Stimulated activated CD4-positive, alpha-beta T cell treated with anti-CD3 and anti-CD28 coated beads, Interleukin-15, amount 100 ng/mL, for 24 hours (primary cell): ENCODE measurements at regions not wholly inside any gene's neighbourhood (a gene's known extent, or its start where the extent isn't known, plus 50 kb on each side); places are given as distances from the start of the nearest gene placed in this dataset.
"Not testable (repeated sequence)": the region's sequence is repeated elsewhere in the genome, so short reads cannot be mapped to it uniquely, and the experiment has no call there.

Experiments
- DNase-seq: peaks from one replicate; pipeline ENCODE4 v3.0.0-alpha.2; 2020

DNA sequence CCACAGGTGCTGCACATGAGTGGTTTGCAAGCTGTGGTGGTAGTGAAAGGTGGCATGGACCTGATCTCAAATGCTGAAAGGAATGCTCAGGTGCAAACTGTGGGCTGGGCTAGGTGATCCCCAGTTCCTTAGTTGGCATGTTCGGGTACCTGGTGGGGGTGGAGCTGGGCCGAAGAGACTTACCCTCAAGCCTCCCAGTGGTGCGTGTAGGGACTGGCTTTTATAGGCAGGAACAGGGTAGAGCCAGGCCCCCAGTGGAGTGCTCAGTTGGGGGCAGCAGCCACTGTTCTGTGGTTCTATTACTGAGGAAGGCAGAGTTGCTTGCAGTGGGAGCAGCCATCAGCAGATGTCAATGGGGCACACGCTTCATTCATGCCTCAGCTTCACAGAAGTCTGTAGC is 399.8 kb downstream of the HTR1B start:
- DNase-seq: no peak

DNA sequence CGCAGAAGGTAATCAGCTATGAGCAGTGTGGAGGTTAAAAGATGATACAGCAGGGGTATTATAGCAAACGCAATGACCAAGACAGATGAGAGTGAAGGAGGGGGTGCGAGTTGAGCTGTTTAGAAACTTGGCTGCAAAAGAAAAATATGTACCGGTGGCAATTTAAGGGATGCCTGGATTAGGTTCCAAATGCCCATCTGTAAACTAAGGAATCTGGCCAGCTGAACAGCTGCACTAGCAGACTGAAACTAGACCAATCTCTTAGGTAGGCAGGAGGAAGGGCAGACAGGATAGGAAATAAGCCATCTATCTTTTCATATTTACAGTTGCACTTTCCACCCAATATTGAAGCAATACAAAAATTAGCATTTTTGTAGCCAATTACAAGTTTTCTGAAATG is 407.6 kb downstream of the HTR1B start:
- no peak for DNase-seq

DNA sequence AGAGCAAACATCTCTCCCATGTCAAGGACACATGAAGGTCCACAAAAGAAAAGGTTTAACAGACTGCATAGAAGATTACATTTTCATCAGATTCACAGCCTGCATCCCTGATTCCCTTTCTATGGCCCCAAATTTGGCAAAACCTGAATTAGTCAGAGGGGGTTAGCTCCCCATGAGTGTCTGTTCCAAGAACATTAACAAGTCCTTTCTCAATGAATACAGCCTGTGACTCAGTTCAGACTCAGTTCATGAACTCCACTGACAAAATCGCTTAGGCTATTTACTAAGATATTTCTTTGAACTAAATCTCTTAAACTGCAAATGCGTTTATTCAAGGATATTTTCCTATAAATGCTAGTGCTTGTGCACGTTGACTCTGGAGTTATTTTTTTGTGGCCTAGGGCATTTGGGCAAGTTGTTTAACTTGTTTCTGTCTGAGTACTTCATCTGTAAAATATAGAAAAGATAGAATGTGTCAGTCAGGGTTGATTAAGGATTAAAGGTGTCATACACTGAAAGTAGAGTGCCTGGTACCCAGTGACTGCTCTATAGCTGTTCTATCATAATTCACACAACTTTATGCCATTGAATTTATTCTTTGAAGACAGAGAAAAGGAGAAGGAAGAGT is 422.6 kb downstream of the HTR1B start:
- no peak for DNase-seq

DNA sequence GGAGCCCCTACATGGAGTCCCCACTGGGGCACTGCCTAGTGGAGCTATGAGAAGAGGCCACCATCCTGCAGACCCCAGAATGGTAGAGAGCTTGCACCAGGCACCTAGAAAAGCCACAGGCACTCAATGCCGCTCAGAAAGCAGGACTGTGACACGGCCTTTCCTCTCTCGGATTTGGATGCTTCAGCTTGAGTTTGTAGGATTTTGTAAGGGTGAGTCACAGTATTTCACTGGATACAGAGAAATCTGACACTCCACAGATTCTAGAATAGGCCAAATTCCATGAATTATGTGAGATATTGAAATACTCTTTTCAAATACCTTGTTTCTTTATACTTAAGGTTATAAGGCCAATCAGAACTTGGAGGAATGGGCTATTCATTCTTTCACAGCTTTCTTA is 424.5 kb downstream of the HTR1B start:
- no peak for DNase-seq

DNA sequence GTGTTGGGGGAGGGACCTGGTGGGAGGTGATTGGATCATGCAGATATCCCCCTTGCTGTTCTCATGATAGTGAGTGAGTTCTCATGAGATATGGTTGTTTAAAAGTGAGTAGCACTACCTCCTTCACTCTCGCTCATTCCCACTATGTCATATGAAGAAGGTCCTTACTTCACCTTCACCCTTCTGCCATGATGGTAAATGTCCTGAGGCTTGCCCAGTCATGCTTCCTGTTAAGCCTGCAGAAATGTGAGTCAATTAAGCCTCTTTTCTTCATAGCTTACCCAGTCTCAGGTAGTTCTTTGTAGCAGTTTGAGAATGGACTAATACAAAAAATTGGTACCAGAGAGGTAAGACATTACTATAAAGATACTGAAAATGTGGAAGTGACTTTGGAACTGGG is 425.9 kb downstream of the HTR1B start:
- DNase-seq: no peak

DNA sequence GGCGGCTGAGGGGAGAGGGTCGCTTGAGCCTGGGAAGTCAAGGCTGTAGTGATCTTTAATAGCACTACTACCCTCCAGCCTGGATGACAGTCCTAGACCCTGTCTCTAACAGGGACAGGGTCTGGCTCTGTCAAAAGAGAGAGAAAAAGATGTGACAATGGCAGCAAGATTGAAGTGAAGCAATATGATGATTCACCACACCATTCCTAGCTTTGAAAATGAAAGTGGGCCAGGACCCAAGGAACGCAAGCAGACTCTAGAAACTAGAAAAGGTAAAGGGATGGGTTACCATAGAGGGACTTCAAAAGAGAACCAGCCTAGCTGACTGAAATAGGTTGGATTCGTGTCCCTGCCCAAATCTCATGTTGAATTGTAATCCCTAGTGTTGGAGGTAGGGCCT is 426.9 kb downstream of the HTR1B start:
- no peak for DNase-seq

DNA sequence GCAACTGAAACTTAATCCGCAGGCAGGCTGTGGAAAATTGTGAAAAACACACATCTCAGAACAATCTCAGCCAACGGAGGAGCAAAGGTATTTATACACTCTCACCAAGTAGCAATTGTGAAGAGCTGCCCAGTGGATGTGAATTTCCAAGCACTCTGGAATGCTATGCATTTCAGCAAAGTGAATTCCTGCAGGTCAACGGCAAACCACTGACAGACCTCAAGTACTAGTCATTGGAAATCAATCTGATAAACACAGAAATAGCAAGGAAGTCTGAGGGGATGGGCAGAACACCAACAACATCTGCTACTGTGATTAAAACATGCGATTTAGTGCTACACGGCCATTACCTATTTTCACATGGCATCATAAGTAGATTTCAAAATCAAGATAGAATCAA is 429.1 kb downstream of the HTR1B start:
- DNase-seq: no peak

DNA sequence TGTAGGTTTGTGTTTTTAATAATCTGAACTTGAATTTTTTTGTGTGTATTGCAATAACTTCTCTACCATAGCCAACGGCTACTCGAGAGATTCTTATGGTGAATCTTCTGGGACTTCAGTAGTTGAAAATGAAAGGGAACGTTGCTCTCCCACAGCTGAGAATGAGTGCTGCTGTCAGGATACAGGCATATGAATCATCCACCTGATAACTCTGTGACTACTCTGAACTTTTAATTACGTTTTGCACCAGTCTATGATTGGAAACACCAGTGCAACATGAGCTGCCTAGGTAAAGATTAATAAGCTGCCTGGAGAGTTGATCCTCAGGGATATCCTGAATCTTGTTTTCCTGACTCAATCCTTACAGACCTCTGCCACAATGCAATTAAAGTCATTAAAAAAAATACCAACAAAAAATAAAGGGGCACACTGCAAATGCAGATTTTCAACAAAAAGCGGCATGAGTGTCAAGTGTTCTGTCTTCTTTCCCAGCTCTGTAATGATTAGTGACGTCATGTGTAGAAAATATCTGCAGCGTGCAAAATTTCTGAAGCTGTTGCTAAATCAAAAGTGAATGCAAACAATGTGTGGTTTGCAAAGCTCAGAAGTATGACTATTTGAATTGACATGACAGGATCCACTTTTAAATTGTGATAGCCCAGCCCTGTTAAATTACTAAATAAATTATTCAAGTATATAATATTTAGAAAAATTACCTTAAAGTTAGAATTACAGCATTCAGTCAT is 432.2 kb downstream of the HTR1B start:
- no peak for DNase-seq

DNA sequence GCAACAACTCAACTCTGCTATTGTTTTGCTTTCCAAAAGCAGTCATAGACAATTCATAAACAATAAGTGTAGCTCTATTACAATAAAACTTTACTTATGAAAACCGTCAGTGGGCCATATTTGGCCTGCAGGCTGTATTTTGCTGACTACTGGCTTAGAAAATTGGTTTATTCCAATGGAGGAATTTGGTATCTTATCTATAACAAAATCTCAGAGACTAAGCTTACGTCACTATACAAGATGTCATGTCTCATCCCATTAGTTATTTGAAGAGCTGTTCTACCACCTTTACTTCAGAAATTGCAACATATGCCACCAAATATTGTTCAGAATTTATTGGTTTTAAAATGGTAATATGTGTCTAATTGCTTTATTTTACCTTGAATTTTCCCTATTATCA is 436.9 kb downstream of the HTR1B start:
- no peak for DNase-seq

DNA sequence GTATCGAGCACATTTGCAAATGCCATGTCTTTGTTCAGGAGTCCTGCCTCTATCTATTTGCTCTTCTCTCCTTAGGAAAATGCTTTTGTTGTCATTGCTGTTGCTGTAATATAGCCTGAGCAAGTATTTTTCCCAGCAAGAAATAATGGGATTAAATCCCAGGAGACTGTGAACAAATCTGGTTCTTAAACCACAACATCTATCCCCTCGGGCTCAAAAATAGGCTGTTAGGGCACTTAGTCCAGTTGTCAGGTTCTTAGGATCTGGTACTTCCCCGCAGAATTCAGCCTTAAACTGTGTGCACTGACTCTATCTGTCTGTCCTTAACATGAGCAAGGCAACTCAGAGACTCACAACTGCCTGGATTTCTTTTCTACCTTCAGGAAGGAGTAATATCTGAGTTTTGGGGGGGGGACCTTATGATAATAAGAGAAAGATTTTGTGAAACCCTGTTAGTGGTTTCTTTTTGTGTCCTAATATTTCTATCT is 437.5 kb downstream of the HTR1B start:
- DNase-seq: no peak

DNA sequence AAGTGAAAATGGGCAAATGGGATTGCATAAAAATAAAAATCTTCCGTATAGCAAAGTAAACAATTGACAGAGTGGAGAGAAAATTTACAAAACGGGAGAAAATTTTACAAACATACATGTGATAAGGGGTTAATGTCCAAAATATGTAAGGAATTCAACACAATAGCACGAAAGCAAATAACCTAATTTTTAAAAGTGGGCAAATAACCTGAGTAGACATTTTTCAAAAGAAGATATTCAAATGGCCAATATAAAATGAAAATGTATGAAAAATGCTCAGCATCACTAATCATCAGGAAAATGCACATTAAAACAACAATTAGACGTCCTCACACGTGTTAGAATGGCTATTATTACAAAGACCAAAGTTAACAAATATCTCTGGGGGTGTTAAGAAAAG is 441.5 kb downstream of the HTR1B start:
- DNase-seq: no peak

DNA sequence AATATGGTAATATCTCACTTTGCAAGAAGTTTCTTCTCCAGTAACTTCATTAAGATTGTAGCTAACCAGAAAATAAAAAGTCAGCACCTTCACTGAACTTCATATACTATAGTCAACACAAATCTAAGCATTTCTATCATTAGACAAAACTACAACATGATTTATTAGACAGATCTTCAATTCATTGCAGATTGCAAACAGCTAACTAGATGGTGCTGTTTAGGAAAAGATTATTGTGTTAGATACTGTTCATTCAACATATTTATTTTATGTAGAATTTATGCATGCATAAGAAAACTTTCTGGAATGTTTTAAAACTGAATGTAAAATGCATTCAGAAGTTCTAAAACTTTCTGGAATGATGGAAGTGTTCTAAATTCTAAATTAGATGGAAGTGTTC is 442.1 kb downstream of the HTR1B start:
- no peak for DNase-seq

DNA sequence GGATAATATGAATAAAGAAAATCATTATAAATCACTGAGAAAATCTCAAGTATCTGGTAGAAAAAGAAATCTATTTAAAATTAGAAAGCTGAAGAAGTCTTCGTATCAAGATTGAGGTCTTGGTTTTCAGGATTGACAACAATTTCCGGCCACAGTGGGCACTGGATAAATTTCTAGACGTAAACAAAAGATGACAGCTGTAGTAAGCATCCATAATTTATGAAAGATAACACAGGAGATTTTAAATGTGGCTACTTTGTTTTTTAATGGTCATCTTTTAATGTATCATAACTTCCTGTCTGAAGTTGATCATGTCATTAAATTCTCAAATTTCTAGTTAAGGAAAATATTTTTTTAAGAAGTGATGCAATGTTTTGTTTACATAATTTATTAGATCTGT is 444.2 kb downstream of the HTR1B start:
- DNase-seq: no peak

DNA sequence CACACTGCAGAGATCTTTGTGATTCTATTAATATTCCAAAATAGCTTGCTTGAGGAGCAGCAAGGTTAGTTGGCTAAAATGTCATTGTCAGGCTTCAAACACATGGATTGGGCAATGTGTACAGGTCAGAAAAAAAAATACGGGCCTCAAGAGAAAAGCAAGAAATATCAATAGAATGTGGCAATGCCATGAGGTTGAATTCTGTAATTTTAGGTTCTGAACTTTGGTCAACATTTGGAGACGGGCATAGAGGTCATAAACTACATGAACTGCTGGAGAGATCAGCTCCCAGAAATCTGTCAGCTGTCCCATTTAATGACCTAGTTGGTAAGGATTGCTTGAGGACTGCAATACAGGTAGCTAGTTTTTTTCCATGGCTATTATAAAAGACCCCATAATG is 445.8 kb downstream of the HTR1B start:
- DNase-seq: no peak

DNA sequence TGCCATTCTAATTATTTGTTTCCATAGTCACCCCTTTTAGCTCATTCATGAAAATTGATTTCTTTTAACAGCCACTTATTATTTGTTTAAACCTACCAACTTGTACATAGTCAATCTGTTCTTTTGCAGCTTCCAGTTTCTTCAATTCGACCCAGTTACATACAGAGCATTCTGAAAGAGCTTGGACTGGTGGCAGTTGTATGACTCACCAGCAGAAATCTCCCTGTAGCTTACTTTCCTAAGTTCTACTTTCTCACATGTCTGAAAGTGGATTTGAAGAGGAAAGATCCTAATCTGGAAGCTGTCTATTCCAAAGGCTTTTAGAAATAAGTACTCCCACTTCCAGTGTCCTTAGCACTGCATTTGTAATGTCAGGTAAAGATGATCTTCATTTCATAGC is 447.9 kb downstream of the HTR1B start:
- no peak for DNase-seq

DNA sequence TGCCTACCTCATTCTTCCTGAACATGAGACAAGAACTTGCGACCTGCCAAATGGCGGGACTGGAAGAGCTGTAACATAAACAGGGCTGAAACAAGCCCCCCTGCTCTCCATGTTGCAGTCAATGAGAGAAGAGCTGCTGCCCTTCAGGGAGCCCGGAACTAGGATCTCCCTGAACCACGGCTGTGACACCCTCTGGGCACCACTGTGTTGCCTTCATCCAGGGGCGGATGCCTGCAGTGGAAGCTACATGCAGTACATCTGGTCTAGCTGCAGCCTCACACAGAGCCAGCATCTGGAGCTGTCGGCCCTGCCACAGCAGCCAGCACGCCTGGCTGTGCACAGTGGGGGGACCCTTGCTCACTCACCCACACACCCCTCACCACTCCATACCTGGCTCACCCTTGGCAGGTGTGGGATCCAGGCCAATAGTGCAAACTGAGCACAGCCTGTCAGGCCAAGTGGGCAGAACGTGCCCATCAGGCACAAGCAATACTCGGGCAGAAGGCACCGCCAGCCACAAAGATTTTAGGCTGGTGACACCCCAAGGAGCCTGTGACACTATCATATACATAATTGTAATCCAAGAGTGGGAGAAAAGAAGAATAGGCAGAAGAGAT is 451.3 kb downstream of the HTR1B start:
- DNase-seq: no peak

DNA sequence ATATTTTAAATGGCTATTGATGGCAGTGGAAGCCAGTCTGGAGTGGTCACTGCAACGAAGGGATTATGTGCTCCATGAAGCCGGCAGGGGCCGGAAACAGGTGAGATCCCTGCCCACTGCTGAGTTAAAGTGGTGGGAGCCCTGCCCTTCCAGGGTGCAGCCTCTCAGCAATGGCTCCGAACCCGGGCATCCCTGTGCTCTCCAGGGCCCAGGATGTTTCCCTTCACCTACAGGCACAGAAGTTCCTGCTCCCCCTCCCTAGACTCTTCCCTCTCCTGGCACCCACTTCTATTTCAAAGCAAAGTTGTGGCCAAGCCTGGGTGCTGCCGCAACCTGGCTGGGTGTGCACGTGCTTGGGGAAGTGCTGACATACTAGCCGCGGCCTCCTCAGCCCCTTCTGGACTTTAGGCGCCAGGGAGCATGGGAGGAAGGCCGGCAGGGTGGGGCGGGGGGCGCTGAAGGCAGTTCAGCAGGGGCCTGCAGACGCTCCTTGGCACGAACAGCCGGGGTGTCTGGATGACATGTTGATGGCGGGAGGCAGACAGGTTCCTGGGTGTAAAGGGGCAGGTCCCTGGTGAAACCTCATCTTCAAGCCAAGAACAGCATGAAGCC is 452.3 kb downstream of the HTR1B start:
- DNase-seq: no peak

DNA sequence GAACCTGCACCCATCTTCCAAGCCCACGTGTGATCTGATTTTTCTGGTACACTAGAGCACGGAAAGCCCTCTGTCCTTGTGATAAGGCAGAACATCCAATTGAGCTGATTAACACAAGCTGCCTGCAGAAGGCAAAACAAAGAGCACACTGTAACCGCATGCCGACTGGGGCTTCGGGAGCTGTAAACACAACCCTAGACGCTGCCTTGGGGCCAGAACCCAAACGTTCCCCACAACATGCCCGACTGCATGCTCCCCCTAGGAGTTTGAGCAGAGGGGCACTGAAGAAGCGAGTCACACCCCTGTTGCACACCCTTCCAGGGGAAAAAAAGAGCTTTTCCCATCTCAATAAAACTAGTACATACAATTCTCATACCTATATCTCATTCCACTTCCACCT is 470.7 kb downstream of the HTR1B start:
- DNase-seq: no peak

DNA sequence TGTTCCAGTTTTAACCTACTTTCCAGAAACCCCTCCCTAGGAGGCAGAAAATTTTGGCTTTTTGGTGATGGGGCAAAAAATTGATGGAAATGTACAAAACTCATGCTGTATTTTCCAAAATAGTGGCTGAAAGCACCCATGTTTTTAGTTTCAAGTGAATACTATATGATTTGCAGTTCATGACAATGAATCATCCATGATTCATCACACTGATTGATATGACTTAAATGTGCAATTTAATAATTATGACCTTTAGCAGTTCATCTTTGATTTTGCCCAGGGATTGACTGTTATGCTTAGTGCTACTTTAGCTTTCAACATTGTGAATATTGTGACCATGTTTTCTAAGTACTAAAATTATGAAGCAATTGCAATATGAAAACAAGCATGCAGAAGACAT is 478.7 kb downstream of the HTR1B start:
- DNase-seq: no peak

DNA sequence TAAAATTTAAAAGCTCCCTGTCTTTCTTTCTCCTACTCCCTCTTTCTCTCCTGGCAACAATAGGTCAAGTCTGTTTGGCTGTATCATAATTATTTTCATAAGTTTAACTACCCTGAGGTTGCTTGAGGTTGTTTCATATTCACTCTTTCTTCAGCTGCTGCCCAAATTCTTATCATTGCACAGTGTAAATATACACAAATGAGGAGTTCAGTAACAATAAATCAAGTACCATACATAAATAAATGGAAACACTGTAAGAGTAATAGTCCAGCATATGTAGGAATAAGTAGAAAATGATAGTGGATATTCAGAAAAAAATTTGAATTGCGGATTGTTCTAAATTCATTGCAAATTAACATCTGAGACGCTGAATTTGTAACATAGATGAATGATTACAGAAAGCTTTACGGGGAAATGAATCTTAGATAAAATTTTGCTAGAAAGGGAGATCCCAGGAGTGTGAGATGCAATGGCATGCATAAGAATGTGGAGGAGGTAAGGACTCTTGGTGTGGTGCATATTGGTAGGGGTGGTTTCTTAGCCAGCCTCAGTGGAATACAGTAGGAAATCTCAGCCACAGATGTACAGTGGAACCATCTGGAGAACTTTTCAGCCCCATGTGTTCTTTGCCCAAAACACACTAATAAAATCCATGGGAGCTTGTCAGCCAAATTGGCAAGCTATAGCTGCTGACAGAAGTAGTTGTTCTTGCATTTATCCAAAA is 480.7 kb downstream of the HTR1B start:
- DNase-seq: no peak

DNA sequence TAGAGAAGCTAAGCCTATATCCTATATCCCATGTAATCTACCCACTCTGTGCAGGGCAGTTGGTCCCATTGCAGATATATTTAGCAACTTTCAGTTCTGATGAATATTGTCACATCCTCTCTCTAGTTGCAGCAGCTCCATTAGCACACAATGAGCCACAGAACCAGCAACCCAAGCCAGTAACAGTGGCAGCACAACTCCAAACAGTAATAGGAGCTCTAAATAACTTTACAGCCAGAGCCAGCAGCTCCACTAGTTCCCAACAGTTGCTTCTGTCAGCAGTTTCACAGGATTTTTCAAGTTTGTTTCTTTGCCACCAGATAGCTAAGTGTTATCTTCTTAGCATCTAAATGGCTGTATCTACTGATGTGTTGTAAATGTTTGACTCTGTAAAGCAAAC is 490.8 kb downstream of the HTR1B start:
- DNase-seq: no peak

DNA sequence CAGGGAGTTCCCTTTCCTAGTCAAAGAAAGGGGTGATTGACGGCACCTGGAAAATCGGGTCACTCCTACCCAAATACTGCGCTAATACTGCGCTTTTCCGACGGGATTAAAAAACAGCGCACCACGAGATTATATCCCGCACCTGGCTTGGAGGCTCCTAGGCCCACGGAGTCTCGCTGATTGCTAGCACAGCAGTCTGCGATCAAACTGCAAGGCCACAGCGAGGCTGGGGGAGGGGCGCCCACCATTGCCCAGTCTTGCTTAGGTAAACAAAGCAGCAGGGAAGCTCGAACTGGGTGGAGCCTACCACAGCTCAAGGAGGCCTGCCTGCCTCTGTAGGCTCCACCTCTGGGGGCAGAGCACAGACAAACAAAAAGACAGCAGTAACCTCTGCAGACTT is 504.1 kb downstream of the HTR1B start:
- DNase-seq: not testable (repeated sequence)
